A673 (cell line): ENCODE measurements at regions not wholly inside any gene's neighbourhood (a gene's known extent, or its start where the extent isn't known, plus 50 kb on each side); places are given as distances from the start of the nearest gene placed in this dataset.

Source experiments
- CTCF ChIP-seq: fragments of 300-800, 200-600 bp; sonication (generic); conservative IDR thresholded peaks from 2 replicates; pipeline ENCODE4 v1.5.1; 2017; ENCODE audit warnings: low read depth, mild to moderate bottlenecking, antibody characterized with exemption, low read length, moderate library complexity, mixed read lengths
- EZH2 ChIP-seq: fragments of 200-600 bp; sonication (generic); IDR thresholded peaks from 2 replicates; pipeline ENCODE4 v1.6.1; 2017; ENCODE audit warnings: borderline replicate concordance, low read depth, mild to moderate bottlenecking, mixed read lengths, antibody characterized with exemption, low read length; ENCODE audit not compliant: poor library complexity, severe bottlenecking

GRCh38 chr16:86104537-86105048, 205.6 kb downstream of the IRF8 start:
- no peak for TF ChIP-seq CTCF
- TF ChIP-seq EZH2, result no peak
